ENCODE measurements at regions not wholly inside any gene's neighbourhood (a gene's known extent, or its start where the extent isn't known, plus 50 kb on each side); places are given as distances from the start of the nearest gene placed in this dataset.

GRCh38 chr6:88304520-88304919, 138.4 kb upstream of the CNR1 start:
- no peak for TF ChIP-seq POLR2A (IDR thresholded peaks at IDR 0.05)
- no peak for TF ChIP-seq CTCF (IDR thresholded peaks at IDR 0.05)
